ENCODE measurements at regions not wholly inside any gene's neighbourhood (a gene's known extent, or its start where the extent isn't known, plus 50 kb on each side); places are given as distances from the start of the nearest gene placed in this dataset.

DNA sequence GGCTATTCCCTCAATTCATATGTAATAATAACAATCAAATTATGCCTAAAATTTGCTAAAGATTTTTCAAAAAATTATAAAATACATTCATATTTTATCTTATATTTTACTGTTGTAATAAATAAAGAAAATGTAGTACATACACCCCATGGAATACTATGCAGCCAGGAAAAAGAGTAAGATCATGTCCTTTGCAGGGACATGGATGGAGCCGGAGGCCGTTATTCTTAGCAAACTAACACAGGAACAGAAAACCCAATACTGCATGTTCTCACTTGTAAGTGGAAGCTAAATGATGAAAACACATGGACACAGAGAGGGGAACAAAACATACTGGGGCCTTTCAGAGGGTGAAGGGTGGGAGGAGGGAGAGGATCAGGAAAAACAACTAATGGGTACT, 584.2 kb upstream of the MMS22L start:
- TF ChIP-seq, protein P1, sequence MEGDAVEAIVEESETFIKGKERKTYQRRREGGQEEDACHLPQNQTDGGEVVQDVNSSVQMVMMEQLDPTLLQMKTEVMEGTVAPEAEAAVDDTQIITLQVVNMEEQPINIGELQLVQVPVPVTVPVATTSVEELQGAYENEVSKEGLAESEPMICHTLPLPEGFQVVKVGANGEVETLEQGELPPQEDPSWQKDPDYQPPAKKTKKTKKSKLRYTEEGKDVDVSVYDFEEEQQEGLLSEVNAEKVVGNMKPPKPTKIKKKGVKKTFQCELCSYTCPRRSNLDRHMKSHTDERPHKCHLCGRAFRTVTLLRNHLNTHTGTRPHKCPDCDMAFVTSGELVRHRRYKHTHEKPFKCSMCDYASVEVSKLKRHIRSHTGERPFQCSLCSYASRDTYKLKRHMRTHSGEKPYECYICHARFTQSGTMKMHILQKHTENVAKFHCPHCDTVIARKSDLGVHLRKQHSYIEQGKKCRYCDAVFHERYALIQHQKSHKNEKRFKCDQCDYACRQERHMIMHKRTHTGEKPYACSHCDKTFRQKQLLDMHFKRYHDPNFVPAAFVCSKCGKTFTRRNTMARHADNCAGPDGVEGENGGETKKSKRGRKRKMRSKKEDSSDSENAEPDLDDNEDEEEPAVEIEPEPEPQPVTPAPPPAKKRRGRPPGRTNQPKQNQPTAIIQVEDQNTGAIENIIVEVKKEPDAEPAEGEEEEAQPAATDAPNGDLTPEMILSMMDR (IDR thresholded peaks at IDR 0.05): no peak
- no peak for TF ChIP-seq POLR2A (IDR thresholded peaks at IDR 0.05)
